Endothelial cell of umbilical vein (primary cell): ENCODE measurements at regions not wholly inside any gene's neighbourhood (a gene's known extent, or its start where the extent isn't known, plus 50 kb on each side); places are given as distances from the start of the nearest gene placed in this dataset.

ENCODE experiments used
- BruUV-seq: library from RNA; stranded (reverse); fragments of 400-500 nt; replicated peaks from 2 replicates; lab custom pipeline; 2021; lab: Mats Ljungman, UMichigan
- CTCF ChIA-PET: fragments of 300-600, 350-600 bp; sonication (Branson Sonifier 250); formaldehyde crosslinking; loops from one replicate; lab custom pipeline; 2021; ENCODE audit warnings: antibody characterized with exemption, inconsistent platforms; lab: Charles Lee
- POLR2A ChIA-PET: fragments of 300-600, 350-600 bp; sonication (Branson Sonifier 250); formaldehyde crosslinking; loops from one replicate; lab custom pipeline; 2021; ENCODE audit warnings: antibody characterized with exemption, inconsistent platforms; lab: Charles Lee
- DNase-seq: peaks from one replicate; pipeline ENCODE4 v3.0.0-alpha.2; 2011; ENCODE audit warnings: low read depth, low spot score
- FAIRE-seq: peaks from 2 replicates; lab custom pipeline; 2011; peaks lifted over from hg19 to GRCh38; lab: Jason Lieb, UNC
- H2AFZ ChIP-seq: 2 replicates; pipeline ENCODE4 v1.6.0; 2012; ENCODE audit warnings: low read depth, low read length, control low read depth, inconsistent platforms
- H3K27ac ChIP-seq: 2 replicates; pipeline ENCODE4 v1.5.1; 2011; ENCODE audit warnings: low read depth, mild to moderate bottlenecking, control low read depth, low read length, moderate library complexity; ENCODE audit not compliant: insufficient read depth
- H3K27me3 ChIP-seq, 2 experiments: 2 replicates each; pipeline versions ENCODE4 v1.6.0 to v1.6.1; 2011; ENCODE audit warnings: low read length in 2 of 2, mixed read lengths in 1 of 2; ENCODE audit not compliant: control insufficient read depth in 2 of 2, insufficient read depth in 2 of 2
- H3K36me3 ChIP-seq, 2 experiments: 2 replicates in 1 of 2; 3 replicates in 1 of 2; pipeline ENCODE4 v1.5.1; 2011; ENCODE audit warnings: low read length in 2 of 2, mild to moderate bottlenecking in 1 of 2, moderate library complexity in 1 of 2; ENCODE audit not compliant: control insufficient read depth in 2 of 2, insufficient read depth in 2 of 2; ENCODE audit errors: extremely low read depth in 1 of 2
- H3K4me1 ChIP-seq: 3 replicates; pipeline ENCODE4 v1.5.1; 2011; ENCODE audit warnings: mild to moderate bottlenecking, low read length; ENCODE audit not compliant: control insufficient read depth, insufficient read depth; ENCODE audit errors: extremely low read depth
- H3K4me2 ChIP-seq: 2 replicates; pipeline ENCODE4 v1.6.1; 2011; ENCODE audit warnings: low read length, control low read depth, mixed read lengths; ENCODE audit not compliant: insufficient read depth
- H3K4me3 ChIP-seq, 3 experiments: fragments of 200-600 bp in 1 of 3; sonication (generic), shearing (Covaris generic) in 1 of 3; replicated peaks in 1 of 3; 2 replicates each; pipeline ENCODE4 v1.5.1; 2011 to 2016; ENCODE audit warnings: control low read depth in 3 of 3, low read length in 3 of 3, mild to moderate bottlenecking in 2 of 3, inconsistent platforms in 1 of 3, low read depth in 1 of 3, moderate library complexity in 1 of 3; ENCODE audit not compliant: insufficient read depth in 1 of 3
- H3K79me2 ChIP-seq: 2 replicates; pipeline ENCODE4 v1.6.0; 2012; ENCODE audit warnings: low read length, inconsistent platforms; ENCODE audit not compliant: control insufficient read depth, insufficient read depth
- H3K9ac ChIP-seq: replicated peaks from 2 replicates; pipeline ENCODE3; 2011; ENCODE audit warnings: low read length, control low read depth; ENCODE audit not compliant: insufficient read depth; ENCODE audit errors: extremely low read depth
- H3K9me1 ChIP-seq: replicated peaks from 3 replicates; pipeline ENCODE4 v1.6.0; 2011; ENCODE audit warnings: mild to moderate bottlenecking, low read length; ENCODE audit not compliant: control insufficient read depth, insufficient read depth; ENCODE audit errors: extremely low read depth
- H3K9me3 ChIP-seq: replicated peaks from 2 replicates; pipeline ENCODE4 v1.5.1; 2012; ENCODE audit warnings: low read length, inconsistent platforms; ENCODE audit not compliant: control insufficient read depth, insufficient read depth
- H4K20me1 ChIP-seq: replicated peaks from 2 replicates; pipeline ENCODE3; 2011; ENCODE audit warnings: mild to moderate bottlenecking, low read length; ENCODE audit not compliant: control insufficient read depth, insufficient read depth; ENCODE audit errors: extremely low read depth
- FOS ChIP-seq: IDR thresholded peaks from 2 replicates; pipeline ENCODE4 v1.6.1; 2011; ENCODE audit warnings: mild to moderate bottlenecking, low read length, moderate library complexity, borderline replicate concordance; ENCODE audit not compliant: insufficient read depth
- GATA2 ChIP-seq: IDR thresholded peaks from 2 replicates; pipeline ENCODE4 v1.7.0; 2011; ENCODE audit warnings: low read depth, mild to moderate bottlenecking, moderate library complexity, mixed read lengths, low read length; ENCODE audit not compliant: insufficient read length, insufficient read depth
- JUN ChIP-seq: IDR thresholded peaks from 2 replicates; pipeline ENCODE4 v1.6.1; 2011; ENCODE audit warnings: borderline replicate concordance, low read depth; ENCODE audit not compliant: insufficient read length, insufficient read depth
- MYC ChIP-seq: IDR thresholded peaks from one replicate; pipeline ENCODE4 v1.6.1; 2011; ENCODE audit warnings: mild to moderate bottlenecking, low read depth, low read length
- POLR2A ChIP-seq: IDR thresholded peaks from 2 replicates; pipeline ENCODE4 v1.6.1; 2012; ENCODE audit warnings: low read depth, mild to moderate bottlenecking, control low read depth, low read length
- dilution Hi-C: fragments of 300-500 bp; cut with MboI; formaldehyde crosslinking; loops from one replicate; pipeline ENCODE4 v1.15.0; 2019; ENCODE audit warnings: low sequenced_read_pairs; ENCODE audit not compliant: extremely low pct_ligation_motif_present
- intact Hi-C: fragments of 100-400 bp; cut with micrococcal nuclease; formaldehyde crosslinking; loops from one replicate; pipeline ENCODE4 v1.10.0; 2022
- TF ChIP-seq, protein P1 (sequence below): IDR thresholded peaks from 2 replicates; pipeline ENCODE4 v1.6.1; 2011; ENCODE audit not compliant: insufficient read depth, insufficient read length

- Histone ChIP-seq H3K9me1 (no peaks in the 10 kb centered on the region), H3K79me2 (no peaks in the 10 kb centered on the region)
- dilution Hi-C loops, result no loop called here
These were observed 152.3 kb downstream of the CDC5L start for GRCh38 chr6:44539701-44540355.

GRCh38 chr6:44540881-44541280 lies 153.4 kb downstream of the CDC5L start:
- Histone ChIP-seq H3K9me1 (no peaks in the 10 kb centered on the region), H3K4me1 (no peaks in the 10 kb centered on the region), H3K36me3 (no peaks in the 10 kb centered on the region), H3K4me2 (no peak overlapping the region), H3K4me3 (no peak overlapping the region), H3K79me2 (no peaks in the 10 kb centered on the region), H2AFZ (no peak overlapping the region), H3K27me3 (peaks cover 2 to 4% of the 10 kb centered on the region in 2 experiments), H4K20me1 (no peaks in the 10 kb centered on the region), H3K9ac (no peak overlapping the region), H3K9me3 (no peaks in the 10 kb centered on the region), H3K27ac (no peak overlapping the region)
- intact Hi-C loops (no loop called here), dilution Hi-C loops (no loop called here)
- POLR2A ChIA-PET, result no interaction called here
- DNase-seq (no peak), FAIRE-seq (no peak)
- CTCF ChIA-PET, result interaction anchor here (1.3 to 1.8 kb wide), 2 partner anchors 65 to 71 kb away, joined by 4 to 7 read pairs; no protein-coding TSS in a partner anchor
- TF ChIP-seq GATA2 (no peak), MYC (no peak)
- BruUV-seq, result no TSS peak

More at GRCh38 chr6:44539701-44540355, 152.3 kb downstream of the CDC5L start:
- no peak overlapping the region for H2AFZ ChIP-seq
- no peaks in the 10 kb centered on the region for H4K20me1 ChIP-seq
- ChIA-PET CTCF (interaction anchor here (1.0 to 1.7 kb wide), 3 partner anchors 62 to 70 kb away, joined by 3 to 7 read pairs (median 4); no protein-coding TSS in a partner anchor), POLR2A (no interaction called here)
- TF ChIP-seq FOS, result no peak
- TF ChIP-seq POLR2A, result no peak
- TF ChIP-seq GATA2, result no peak
- TF ChIP-seq JUN, result no peak
- TF ChIP-seq MYC, result no peak
- TF ChIP-seq, protein P1, sequence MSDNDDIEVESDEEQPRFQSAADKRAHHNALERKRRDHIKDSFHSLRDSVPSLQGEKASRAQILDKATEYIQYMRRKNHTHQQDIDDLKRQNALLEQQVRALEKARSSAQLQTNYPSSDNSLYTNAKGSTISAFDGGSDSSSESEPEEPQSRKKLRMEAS, result no peak
- no peak overlapping the region for H3K9ac ChIP-seq
- H3K27me3 ChIP-seq, result peaks cover 2 to 4% of the 10 kb centered on the region in 2 experiments
- H3K4me3 ChIP-seq, result no peak overlapping the region
- H3K27ac ChIP-seq, result no peak overlapping the region
- H3K4me2 ChIP-seq, result no peak overlapping the region
- no peaks in the 10 kb centered on the region for H3K9me3 ChIP-seq
- no TSS peak for BruUV-seq
- no peak for DNase-seq
- no peak for FAIRE-seq
- H3K4me1 ChIP-seq, result no peaks in the 10 kb centered on the region
- H3K36me3 ChIP-seq, result no peaks in the 10 kb centered on the region
- intact Hi-C loops, result no loop called here
